ENCODE measurements at regions not wholly inside any gene's neighbourhood (a gene's known extent, or its start where the extent isn't known, plus 50 kb on each side); places are given as distances from the start of the nearest gene placed in this dataset.

- DNase-seq = no peak
Measured at GRCh38 chr5:162325143-162325727, 257.7 kb downstream of the GABRG2 start.

GRCh38 chr5:162334944-162335343 is 267.4 kb downstream of the GABRG2 start:
- no peak for DNase-seq

GRCh38 chr5:162360373-162360931 is 292.9 kb downstream of the GABRG2 start:
- no peak for DNase-seq

- DNase-seq = no peak
Measured at GRCh38 chr5:162372256-162372655, 304.7 kb downstream of the GABRG2 start.

- DNase-seq = no peak
Measured at GRCh38 chr5:162377895-162378294, 310.3 kb downstream of the GABRG2 start.

GRCh38 chr5:162382839-162383238 is 315.3 kb downstream of the GABRG2 start:
- no peak for DNase-seq

GRCh38 chr5:162384225-162384624 is 316.7 kb downstream of the GABRG2 start:
- DNase-seq = no peak

- no peak for DNase-seq
Measured at GRCh38 chr5:162391833-162392232, 324.3 kb downstream of the GABRG2 start.

GRCh38 chr5:162392336-162392735 is 324.8 kb downstream of the GABRG2 start:
- no peak for DNase-seq

GRCh38 chr5:162393534-162393933 is 326.0 kb downstream of the GABRG2 start:
- no peak for DNase-seq

GRCh38 chr5:162407614-162408013 is 340.0 kb downstream of the GABRG2 start:
- no peak for DNase-seq

- no peak for DNase-seq
Measured at GRCh38 chr5:162410365-162410764, 342.8 kb downstream of the GABRG2 start.

GRCh38 chr5:162429142-162429541 is 361.6 kb downstream of the GABRG2 start:
- DNase-seq = no peak

GRCh38 chr5:162434281-162434680 is 366.7 kb downstream of the GABRG2 start:
- DNase-seq = no peak

GRCh38 chr5:162436055-162436454 is 368.5 kb downstream of the GABRG2 start:
- no peak for DNase-seq

GRCh38 chr5:162444129-162444762 is 376.7 kb downstream of the GABRG2 start:
- DNase-seq = no peak

- no peak for DNase-seq
Measured at GRCh38 chr5:162456086-162456485, 388.5 kb downstream of the GABRG2 start.

GRCh38 chr5:162466011-162466410 is 398.4 kb downstream of the GABRG2 start:
- no peak for DNase-seq

- DNase-seq = no peak
Measured at GRCh38 chr5:162473041-162473714, 405.6 kb downstream of the GABRG2 start.

GRCh38 chr5:162474239-162474638 is 406.7 kb downstream of the GABRG2 start:
- DNase-seq = no peak

GRCh38 chr5:162484095-162484494 is 416.5 kb downstream of the GABRG2 start:
- no peak for DNase-seq

- no peak for DNase-seq
Measured at GRCh38 chr5:162484986-162485385, 417.4 kb downstream of the GABRG2 start.

GRCh38 chr5:162485666-162486292 is 418.2 kb downstream of the GABRG2 start:
- no peak for DNase-seq

All from NCI-H2029 treated with DMSO at 0.1 percent for 48 hours (cell line).